ENCODE measurements at regions not wholly inside any gene's neighbourhood (a gene's known extent, or its start where the extent isn't known, plus 50 kb on each side); places are given as distances from the start of the nearest gene placed in this dataset.

DNA sequence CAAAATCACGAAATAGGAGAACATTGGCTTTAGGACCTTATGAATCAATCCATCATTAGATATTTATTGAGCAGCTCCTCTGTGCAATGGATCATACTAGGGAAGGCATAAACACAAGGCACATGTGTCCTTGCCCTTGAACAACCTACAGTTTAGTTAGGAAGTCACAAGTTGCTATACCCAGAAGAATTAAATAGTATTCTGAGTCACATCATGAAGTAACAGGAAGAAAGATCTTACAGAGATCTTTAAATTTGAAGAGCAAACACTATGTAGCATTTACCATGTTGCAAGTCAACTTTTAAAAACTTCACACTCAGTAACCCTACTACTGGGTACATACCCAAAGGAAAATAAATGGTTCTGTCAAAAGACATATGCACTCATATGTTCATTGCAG lies 355.2 kb upstream of the SLC14A2 start:
- no peak for DNase-seq
- H3K36me3 ChIP-seq, result no peaks in the 10 kb centered on the region
- no peaks in the 10 kb centered on the region for H3K27me3 ChIP-seq
- peaks cover 0 to 1% (median 0%) of the 10 kb centered on the region in 4 donors for H3K4me1 ChIP-seq
- H3K9me3 ChIP-seq, result no peaks in the 10 kb centered on the region
- H3K4me3 ChIP-seq, result no peak overlapping the region
- TF ChIP-seq, protein P1, sequence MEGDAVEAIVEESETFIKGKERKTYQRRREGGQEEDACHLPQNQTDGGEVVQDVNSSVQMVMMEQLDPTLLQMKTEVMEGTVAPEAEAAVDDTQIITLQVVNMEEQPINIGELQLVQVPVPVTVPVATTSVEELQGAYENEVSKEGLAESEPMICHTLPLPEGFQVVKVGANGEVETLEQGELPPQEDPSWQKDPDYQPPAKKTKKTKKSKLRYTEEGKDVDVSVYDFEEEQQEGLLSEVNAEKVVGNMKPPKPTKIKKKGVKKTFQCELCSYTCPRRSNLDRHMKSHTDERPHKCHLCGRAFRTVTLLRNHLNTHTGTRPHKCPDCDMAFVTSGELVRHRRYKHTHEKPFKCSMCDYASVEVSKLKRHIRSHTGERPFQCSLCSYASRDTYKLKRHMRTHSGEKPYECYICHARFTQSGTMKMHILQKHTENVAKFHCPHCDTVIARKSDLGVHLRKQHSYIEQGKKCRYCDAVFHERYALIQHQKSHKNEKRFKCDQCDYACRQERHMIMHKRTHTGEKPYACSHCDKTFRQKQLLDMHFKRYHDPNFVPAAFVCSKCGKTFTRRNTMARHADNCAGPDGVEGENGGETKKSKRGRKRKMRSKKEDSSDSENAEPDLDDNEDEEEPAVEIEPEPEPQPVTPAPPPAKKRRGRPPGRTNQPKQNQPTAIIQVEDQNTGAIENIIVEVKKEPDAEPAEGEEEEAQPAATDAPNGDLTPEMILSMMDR (IDR thresholded peaks at IDR 0.05), result no peak
- no peak for TF ChIP-seq POLR2AphosphoS5 (IDR thresholded peaks at IDR 0.05)
- no peak for TF ChIP-seq POLR2A (IDR thresholded peaks at IDR 0.05)
- TF ChIP-seq EP300 (IDR thresholded peaks at IDR 0.05), result no peak
- intact Hi-C loops (cut with DNase I; ENCODE audit: low total_unique reads), result no loop called here
- no peak overlapping the region for H3K27ac ChIP-seq
- WGBS, 5 donors, result 63 to 85% (median 71%) methylated on average over 1 of the region's 1 CpG

DNA sequence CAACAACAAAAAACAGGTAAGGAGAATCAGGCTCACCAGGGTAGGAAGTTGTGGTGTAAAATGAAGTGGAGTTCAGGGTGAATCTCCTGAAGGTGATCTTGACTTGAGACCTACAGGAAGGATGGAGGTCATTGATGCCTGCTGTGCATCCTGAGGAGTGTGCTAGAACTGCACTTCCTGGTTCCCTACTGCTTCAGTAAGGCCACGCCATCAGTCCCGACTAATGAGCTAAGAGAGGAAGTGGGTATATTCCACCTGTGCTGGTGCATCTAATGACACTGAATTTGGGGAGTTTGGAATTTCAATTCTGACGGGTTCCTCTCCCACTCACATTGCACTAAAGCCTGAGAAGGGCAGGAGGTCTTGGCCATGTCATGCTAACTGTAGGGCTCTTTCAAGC lies 349.3 kb upstream of the SLC14A2 start:
- TF ChIP-seq POLR2A (IDR thresholded peaks at IDR 0.05) (no peak), POLR2AphosphoS5 (IDR thresholded peaks at IDR 0.05) (no peak), EP300 (IDR thresholded peaks at IDR 0.05) (no peak)
- TF ChIP-seq, protein P1 (IDR thresholded peaks at IDR 0.05), result no peak
- Histone ChIP-seq H3K36me3 (no peaks in the 10 kb centered on the region), H3K27me3 (no peaks in the 10 kb centered on the region), H3K4me1 (no peaks in the 10 kb centered on the region), H3K27ac (no peak overlapping the region), H3K4me3 (no peak overlapping the region), H3K9me3 (no peaks in the 10 kb centered on the region)
- 70 to 86% (median 82%) methylated on average over 3 of the region's 3 CpGs for WGBS, 5 donors
- DNase-seq, result no peak
- intact Hi-C loops (cut with DNase I; ENCODE audit: low total_unique reads), result no loop called here

DNA sequence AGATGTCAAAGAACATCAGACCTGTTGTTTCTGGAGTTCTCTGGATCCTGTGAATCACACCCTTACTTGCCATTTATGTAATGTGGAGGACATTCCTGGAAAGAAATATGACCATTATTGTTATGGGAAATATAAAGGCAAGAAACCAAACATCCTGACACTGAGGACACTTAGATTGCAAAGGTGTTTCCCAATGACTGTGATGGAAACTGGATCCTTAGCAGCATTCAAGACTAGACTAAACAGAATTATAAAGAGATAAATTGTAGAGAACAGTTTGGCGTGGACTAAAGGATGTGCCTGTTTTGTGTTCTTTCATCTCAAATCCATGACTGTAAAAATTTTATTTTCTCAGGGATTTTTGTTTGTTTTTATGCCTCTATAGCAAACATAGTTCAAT lies 347.7 kb upstream of the SLC14A2 start:
- WGBS, 5 donors, result 81 to 97% (median 86%) methylated on average over 1 of the region's 1 CpG
- H3K4me1 ChIP-seq, result no peaks in the 10 kb centered on the region
- H3K27me3 ChIP-seq, result no peaks in the 10 kb centered on the region
- no peaks in the 10 kb centered on the region for H3K9me3 ChIP-seq
- intact Hi-C loops (cut with DNase I; ENCODE audit: low total_unique reads), result no loop called here
- no peak for DNase-seq
- TF ChIP-seq EP300 (IDR thresholded peaks at IDR 0.05) (no peak), POLR2AphosphoS5 (IDR thresholded peaks at IDR 0.05) (no peak), POLR2A (IDR thresholded peaks at IDR 0.05) (no peak)
- TF ChIP-seq, protein P1 (IDR thresholded peaks at IDR 0.05), result no peak
- no peak overlapping the region for H3K4me3 ChIP-seq
- H3K36me3 ChIP-seq, result no peaks in the 10 kb centered on the region
- H3K27ac ChIP-seq, result no peak overlapping the region

DNA sequence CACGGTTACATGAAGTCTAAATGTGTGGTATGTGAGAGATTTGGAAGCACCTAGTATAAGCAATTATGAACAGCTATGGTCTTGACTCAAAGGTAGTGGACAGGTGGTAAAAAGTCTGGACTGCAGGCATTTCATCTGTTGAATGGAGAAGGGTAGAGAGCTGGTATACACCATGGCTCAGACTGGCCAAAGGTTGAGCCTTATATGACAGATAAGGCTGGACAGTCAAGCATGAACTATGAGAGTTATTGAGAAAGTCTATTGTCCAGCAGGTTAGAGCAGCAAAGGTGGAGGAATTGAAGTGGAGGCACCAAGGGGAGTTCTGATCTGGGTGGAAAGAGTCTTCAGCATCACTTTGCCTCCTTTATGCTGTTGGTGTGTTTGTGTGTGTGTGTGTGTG lies 346.7 kb upstream of the SLC14A2 start:
- no peak overlapping the region for H3K27ac ChIP-seq
- no peaks in the 10 kb centered on the region for H3K27me3 ChIP-seq
- H3K36me3 ChIP-seq, result no peaks in the 10 kb centered on the region
- intact Hi-C loops (cut with DNase I; ENCODE audit: low total_unique reads), result no loop called here
- no peak for TF ChIP-seq EP300 (IDR thresholded peaks at IDR 0.05)
- TF ChIP-seq, protein P1 (IDR thresholded peaks at IDR 0.05), result no peak
- no peak for TF ChIP-seq POLR2A (IDR thresholded peaks at IDR 0.05)
- no peak for TF ChIP-seq POLR2AphosphoS5 (IDR thresholded peaks at IDR 0.05)
- WGBS, 5 donors, result 65 to 82% (median 75%) methylated on average over 1 of the region's 1 CpG
- no peaks in the 10 kb centered on the region for H3K9me3 ChIP-seq
- H3K4me3 ChIP-seq, result no peak overlapping the region
- no peak for DNase-seq
- no peaks in the 10 kb centered on the region for H3K4me1 ChIP-seq

All from stomach (tissue), 8 donors.